Stimulated activated CD4-positive, alpha-beta T cell treated with anti-CD3 and anti-CD28 coated beads, Interleukin-4, amount 100 ng/mL, for 1 hour (primary cell): ENCODE measurements at regions not wholly inside any gene's neighbourhood (a gene's known extent, or its start where the extent isn't known, plus 50 kb on each side); places are given as distances from the start of the nearest gene placed in this dataset.
"Not testable (repeated sequence)": the region's sequence is repeated elsewhere in the genome, so short reads cannot be mapped to it uniquely, and the experiment has no call there.

ENCODE experiments used
- DNase-seq: peaks from one replicate; pipeline ENCODE4 v3.0.0-alpha.2; 2020

- DNase-seq, result not testable (repeated sequence)
Observed at GRCh38 chr3:176016203-176016602, 1157.1 kb downstream of the NAALADL2 start.

GRCh38 chr3:176015228-176015627 is 1156.1 kb downstream of the NAALADL2 start:
- not testable (repeated sequence) for DNase-seq

GRCh38 chr3:176009256-176009655 is 1150.1 kb downstream of the NAALADL2 start:
- DNase-seq, result no peak

- no peak for DNase-seq
Observed at GRCh38 chr3:176005564-176005963, 1146.4 kb downstream of the NAALADL2 start.

- DNase-seq, result no peak
Observed at GRCh38 chr3:175989161-175989560, 1130.0 kb downstream of the NAALADL2 start.

GRCh38 chr3:175988401-175988800 is 1129.3 kb downstream of the NAALADL2 start:
- DNase-seq, result no peak

- DNase-seq, result no peak
Observed at GRCh38 chr3:175985781-175986180, 1126.6 kb downstream of the NAALADL2 start.

- no peak for DNase-seq
Observed at GRCh38 chr3:175983379-175983778, 1124.2 kb downstream of the NAALADL2 start.

GRCh38 chr3:175980486-175981090 is 1121.5 kb downstream of the NAALADL2 start:
- no peak for DNase-seq

GRCh38 chr3:175977968-175978752 is 1119.0 kb downstream of the NAALADL2 start:
- DNase-seq, result no peak

- no peak for DNase-seq
Observed at GRCh38 chr3:175969456-175969855, 1110.3 kb downstream of the NAALADL2 start.

GRCh38 chr3:175965036-175965435 is 1105.9 kb downstream of the NAALADL2 start:
- DNase-seq, result no peak

- no peak for DNase-seq
Observed at GRCh38 chr3:175957427-175957826, 1098.3 kb downstream of the NAALADL2 start.

- DNase-seq, result no peak
Observed at GRCh38 chr3:175956964-175957363, 1097.8 kb downstream of the NAALADL2 start.

GRCh38 chr3:175951047-175951694 is 1092.0 kb downstream of the NAALADL2 start:
- DNase-seq, result no peak

- DNase-seq, result no peak
Observed at GRCh38 chr3:175948041-175948440, 1088.9 kb downstream of the NAALADL2 start.

- DNase-seq, result no peak
Observed at GRCh38 chr3:175941352-175941751, 1082.2 kb downstream of the NAALADL2 start.

- DNase-seq, result no peak
Observed at GRCh38 chr3:175940881-175941280, 1081.7 kb downstream of the NAALADL2 start.

GRCh38 chr3:175940243-175940642 is 1081.1 kb downstream of the NAALADL2 start:
- no peak for DNase-seq

- not testable (repeated sequence) for DNase-seq
Observed at GRCh38 chr3:175937367-175937766, 1078.2 kb downstream of the NAALADL2 start.

GRCh38 chr3:175932586-175932985 is 1073.5 kb downstream of the NAALADL2 start:
- DNase-seq, result no peak

- DNase-seq, result no peak
Observed at GRCh38 chr3:175919133-175919532, 1060.0 kb downstream of the NAALADL2 start.

GRCh38 chr3:175916191-175916934 is 1057.2 kb downstream of the NAALADL2 start:
- DNase-seq, result no peak
